ENCODE measurements at regions not wholly inside any gene's neighbourhood (a gene's known extent, or its start where the extent isn't known, plus 50 kb on each side); places are given as distances from the start of the nearest gene placed in this dataset.

GRCh38 chr3:53402326-53402725, 55.0 kb upstream of the DCP1A start:
- CTCF ChIA-PET, result no interaction called here
- POLR2A ChIA-PET (ENCODE audit: unreplicated experiment), result interaction anchor here (0.5 kb wide), 1 partner anchor 1555 kb away, joined by 3 read pairs; no protein-coding TSS in a partner anchor
- Histone ChIP-seq H2BK5ac (ENCODE audit: low read depth, low read length, poor library complexity, severe bottlenecking) (no peak overlapping the region), H2BK15ac (ENCODE audit: low read depth, low read length) (no peak overlapping the region), H2BK120ac (ENCODE audit: low read depth, low read length) (no peak overlapping the region), H3K27me3 (ENCODE audit: control insufficient read depth, insufficient read depth, low read length) (0 out of 2 replicates have a peak, but pooled peaks cover 2% of the 10 kb centered on the region), H3K18ac (ENCODE audit: low read depth, low read length) (no peak overlapping the region), H3K4me3 (ENCODE audit: insufficient read depth, low read depth, low read length) (no peak overlapping the region), H3K4ac (ENCODE audit: low read depth, low read length) (no peak overlapping the region), H3K9ac (ENCODE audit: low read depth, low read length) (no peak overlapping the region), H3K4me2 (ENCODE audit: low read depth, low read length) (no peak overlapping the region), H3K56ac (ENCODE audit: extremely low read depth, insufficient read depth, low read length) (no peak overlapping the region), H4K20me1 (ENCODE audit: insufficient read depth, low read length) (no peaks in the 10 kb centered on the region), H3K27ac (ENCODE audit: insufficient read depth, low read length) (no peak overlapping the region), H4K8ac (ENCODE audit: low read depth in 2 of 2, low read length in 2 of 2) (no peak overlapping the region), H3K79me1 (ENCODE audit: low read depth in 1 of 2, low read length in 2 of 2) (no peaks in the 10 kb centered on the region), H3K23ac (ENCODE audit: low read depth, low read length) (no peak overlapping the region), H3K36me3 (ENCODE audit: control insufficient read depth, insufficient read depth, low read length) (no peaks in the 10 kb centered on the region), H2AFZ (replicated peaks; ENCODE audit: low read length, poor library complexity) (no peak overlapping the region), H2BK20ac (ENCODE audit: low read depth, low read length) (no peak overlapping the region), H3K14ac (replicated peaks; ENCODE audit: low read depth, low read length) (no peak overlapping the region), H3K9me1 (ENCODE audit: insufficient read depth, low read length) (no peaks in the 10 kb centered on the region), H3K4me1 (ENCODE audit: control insufficient read depth, insufficient read depth, low read length) (no peaks in the 10 kb centered on the region), H4K5ac (ENCODE audit: low read depth, low read length) (no peak overlapping the region), H4K91ac (ENCODE audit: insufficient read depth, low read depth, low read length) (no peak overlapping the region), H2AK9ac (replicated peaks; ENCODE audit: low read depth, low read length, poor library complexity) (no peak overlapping the region), H2AK5ac (ENCODE audit: low read depth, low read length) (no peak overlapping the region), H3K9me3 (ENCODE audit: control insufficient read depth, insufficient read depth, low read length) (no peaks in the 10 kb centered on the region)
- WGBS, 2 experiments (ENCODE audit: extremely low coverage in 2 of 2, insufficient read length in 1 of 2), result 100% methylated on average over 1 of the region's 3 CpGs; no CpG with 5 or more reads in 1 of the 2 experiments
- TF ChIP-seq MAZ (IDR thresholded peaks at IDR 0.05; ENCODE audit: borderline replicate concordance, low read depth, low read length) (no peak), POLR2A (IDR thresholded peaks at IDR 0.05; ENCODE audit: low read depth, low read length) (no peak), MAFK (IDR thresholded peaks at IDR 0.05; ENCODE audit: low read depth, low read length) (no peak)
- in situ Hi-C loops (cut with MboI; ENCODE audit: low sequenced_read_pairs), result no loop called here
- dilution Hi-C loops (cut with HindIII; ENCODE audit: low sequenced_read_pairs, unreplicated experiment), result no loop called here
- intact Hi-C loops (cut with micrococcal nuclease), result no loop called here
- DNase-seq, result no peak
- BruUV-seq (replicated peaks), result no TSS peak
- ATAC-seq (ENCODE audit: low read depth), result no peak
